Adrenal gland (tissue), 9 donors: ENCODE measurements at regions not wholly inside any gene's neighbourhood (a gene's known extent, or its start where the extent isn't known, plus 50 kb on each side); places are given as distances from the start of the nearest gene placed in this dataset.

ENCODE experiments used
- DNase-seq, 7 donors: peaks; one replicate each; pipeline ENCODE4 v3.0.0-alpha.2; 2019 to 2020
- H3K27ac ChIP-seq, 5 donors: fragments of 200-600 bp; sonication (generic) in 4 of 5; 1 replicate in 3 of 5; 2 replicates in 2 of 5; pipeline versions ENCODE4 v1.5.1 to v1.8.0; 2016 to 2020; ENCODE audit warnings: mild to moderate bottlenecking in 1 of 5
- H3K27me3 ChIP-seq: fragments of 200-600 bp; 2 replicates; pipeline ENCODE4 v1.8.0; 2021
- H3K36me3 ChIP-seq, 2 donors: fragments of 200-600 bp; replicated peaks in 1 of 2; 1 replicate in 1 of 2; 2 replicates in 1 of 2; pipeline versions ENCODE4 v1.5.1 to v1.8.0; 2018 to 2022
- H3K4me1 ChIP-seq, 2 donors: fragments of 200-600 bp; replicated peaks in 1 of 2; 1 replicate in 1 of 2; 2 replicates in 1 of 2; pipeline versions ENCODE4 v1.5.1 to v1.8.0; 2018 to 2021
- H3K4me3 ChIP-seq, 4 donors: fragments of 200-600 bp; sonication (generic) in 3 of 4; one replicate each; pipeline ENCODE4 v1.5.1; 2016 to 2018
- H3K9me3 ChIP-seq, 3 donors: fragments of 200-600 bp; sonication (generic) in 1 of 3; replicated peaks in 1 of 3; 1 replicate in 2 of 3; 2 replicates in 1 of 3; pipeline versions ENCODE4 v1.5.1 to v1.8.0; 2016 to 2021
- CTCF ChIP-seq, 6 experiments: fragments of 450-650 bp in 4 of 6; fragments of 200-600 bp in 2 of 6; sonication (generic) in 1 of 6; IDR thresholded peaks; 1 replicate in 5 of 6; 2 replicates in 1 of 6; pipeline versions ENCODE4 v1.5.1 to v1.8.0; 2016 to 2021; ENCODE audit warnings: antibody characterized with exemption in 6 of 6, mild to moderate bottlenecking in 2 of 6, moderate library complexity in 1 of 6
- POLR2A ChIP-seq, 2 donors: fragments of 450-650 bp; IDR thresholded peaks; one replicate each; pipeline ENCODE4 v1.6.1; 2017; ENCODE audit warnings: antibody characterized with exemption in 2 of 2, mild to moderate bottlenecking in 2 of 2, moderate library complexity in 1 of 2
- WGBS, 4 donors: extraction: QIAGEN DNeasy Blood & Tissue Kit in 2 of 4; methylation state at CpG; one replicate each; pipeline versions ENCODE4 v1.1.5 to v1.1.7; 2013 to 2017; 5-methylcytosine and 5-hydroxymethylcytosine counted together
- intact Hi-C, 2 donors: fragments of 100-400 bp; cut with DNase I; formaldehyde crosslinking; loops; one replicate each; pipeline versions ENCODE4 v1.14.1 to v1.15.0; 2022 to 2023
- donor health status: healthy with polysubstance abuse.
- donor health status: Bipolar disorder and iron deficiency.
- donor health status: DM: yes; HTN: yes; CAD: no.
- donor health status: DM: no; HTN: no; CAD: no.
- donor health status: DM: no; HTN: no; CAD: no.

- WGBS, 4 donors: 83 to 86% (median 86%) methylated on average over 4 of the region's 4 CpGs
- no peak overlapping the region for H3K27ac ChIP-seq
- H3K4me3 ChIP-seq: no peak overlapping the region
- H3K4me1 ChIP-seq: peaks cover 0 to 18% of the 10 kb centered on the region in 2 donors
- intact Hi-C loops: no loop called here
- no peaks in the 10 kb centered on the region for H3K36me3 ChIP-seq
- DNase-seq: no peak
- no peaks in the 10 kb centered on the region for H3K27me3 ChIP-seq
- TF ChIP-seq CTCF (IDR thresholded peaks at IDR 0.05): no peak
- TF ChIP-seq POLR2A (IDR thresholded peaks at IDR 0.05): no peak
- H3K9me3 ChIP-seq: no peaks in the 10 kb centered on the region
Observed at GRCh38 chr16:73237601-73238000, 189.7 kb upstream of the ZFHX3 start.

- Histone ChIP-seq H3K4me1 (peaks cover 0 to 18% of the 10 kb centered on the region in 2 donors), H3K27me3 (no peaks in the 10 kb centered on the region), H3K9me3 (no peaks in the 10 kb centered on the region), H3K27ac (no peak overlapping the region), H3K4me3 (no peak overlapping the region), H3K36me3 (no peaks in the 10 kb centered on the region)
- intact Hi-C loops: no loop called here
- DNase-seq: no peak
- WGBS, 4 donors: 55 to 65% (median 62%) methylated on average over 5 of the region's 5 CpGs
- TF ChIP-seq POLR2A (IDR thresholded peaks at IDR 0.05) (no peak), CTCF (IDR thresholded peaks at IDR 0.05) (no peak)
Observed at GRCh38 chr16:73234496-73234895, 186.6 kb upstream of the ZFHX3 start.

GRCh38 chr16:73233846-73234424 is 186.0 kb upstream of the ZFHX3 start:
- Histone ChIP-seq H3K4me1 (peaks cover 0 to 18% of the 10 kb centered on the region in 2 donors), H3K27me3 (no peaks in the 10 kb centered on the region), H3K36me3 (no peaks in the 10 kb centered on the region), H3K9me3 (no peaks in the 10 kb centered on the region), H3K4me3 (no peak overlapping the region), H3K27ac (no peak overlapping the region)
- intact Hi-C loops: no loop called here
- DNase-seq: no peak
- 78 to 87% (median 83%) methylated on average over 11 of the region's 11 CpGs for WGBS, 4 donors
- TF ChIP-seq CTCF (IDR thresholded peaks at IDR 0.05): no peak
- no peak for TF ChIP-seq POLR2A (IDR thresholded peaks at IDR 0.05)

GRCh38 chr16:73233329-73233765 is 185.4 kb upstream of the ZFHX3 start:
- Histone ChIP-seq H3K27ac (no peak overlapping the region), H3K36me3 (no peaks in the 10 kb centered on the region)
- 49 to 68% (median 58%) methylated on average over 5 of the region's 5 CpGs for WGBS, 4 donors

More at GRCh38 chr16:73233329-73233765, 185.4 kb upstream of the ZFHX3 start:
- intact Hi-C loops: no loop called here
- no peak for DNase-seq
- TF ChIP-seq POLR2A (IDR thresholded peaks at IDR 0.05) (no peak), CTCF (IDR thresholded peaks at IDR 0.05) (no peak)
- Histone ChIP-seq H3K4me1 (peaks cover 0 to 18% of the 10 kb centered on the region in 2 donors), H3K4me3 (peak overlapping the region in 1 of 4 donors; percentile 9), H3K27me3 (no peaks in the 10 kb centered on the region), H3K9me3 (no peaks in the 10 kb centered on the region)
